ENCODE measurements at regions not wholly inside any gene's neighbourhood (a gene's known extent, or its start where the extent isn't known, plus 50 kb on each side); places are given as distances from the start of the nearest gene placed in this dataset.
"Not testable (repeated sequence)": the region's sequence is repeated elsewhere in the genome, so short reads cannot be mapped to it uniquely, and the experiment has no call there.

DNA sequence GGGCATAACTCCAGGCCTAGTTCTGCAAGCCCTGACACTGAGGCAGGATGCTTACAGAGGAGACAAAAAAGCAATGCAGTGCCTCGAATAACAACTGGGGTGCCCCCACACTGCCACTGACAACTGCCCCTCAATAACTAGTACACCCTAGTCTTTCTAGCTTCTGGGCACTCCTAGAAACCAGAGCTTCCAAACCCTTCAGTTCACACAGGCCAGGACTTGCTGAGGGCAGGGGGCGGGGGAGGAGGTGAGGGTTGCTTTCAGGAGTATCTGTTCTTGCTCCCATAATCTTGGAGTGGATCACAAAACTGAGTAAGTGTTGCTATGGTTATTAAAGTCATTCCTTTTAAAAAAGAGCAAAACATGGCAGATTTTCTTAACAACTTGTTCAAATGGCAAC is 333.1 kb downstream of the BCL2L11 start:
- H3K27me3 ChIP-seq (ENCODE audit: control insufficient read depth, insufficient read depth, low read length); POLR2A ChIA-PET; CTCF ChIA-PET; DNase-seq (ENCODE audit: low read depth, low spot score); H3K36me3 ChIP-seq (ENCODE audit: control insufficient read depth, insufficient read depth, low read length); in situ Hi-C loops (cut with HindIII; ENCODE audit: low pct_unique_long_range_greater_than_20kb, low sequenced_read_pairs); H3K9me3 ChIP-seq (ENCODE audit: control insufficient read depth, insufficient read depth, low read depth, low read length); H3K4me3 ChIP-seq (ENCODE audit: low read depth in 2 of 2, low read length in 2 of 2); BruUV-seq (replicated peaks); H3K4me1 ChIP-seq (ENCODE audit: control insufficient read depth, insufficient read depth, low read length); H3K27ac ChIP-seq (ENCODE audit: low read length): not testable (repeated sequence)
- peak; percentile 36 for ATAC-seq
- intact Hi-C loops (cut with micrococcal nuclease; ENCODE audit: unreplicated experiment) = loop anchor here (10.0 kb wide), 1 partner anchor 329 kb away; the partner anchor contains the start of gene BCL2L11

DNA sequence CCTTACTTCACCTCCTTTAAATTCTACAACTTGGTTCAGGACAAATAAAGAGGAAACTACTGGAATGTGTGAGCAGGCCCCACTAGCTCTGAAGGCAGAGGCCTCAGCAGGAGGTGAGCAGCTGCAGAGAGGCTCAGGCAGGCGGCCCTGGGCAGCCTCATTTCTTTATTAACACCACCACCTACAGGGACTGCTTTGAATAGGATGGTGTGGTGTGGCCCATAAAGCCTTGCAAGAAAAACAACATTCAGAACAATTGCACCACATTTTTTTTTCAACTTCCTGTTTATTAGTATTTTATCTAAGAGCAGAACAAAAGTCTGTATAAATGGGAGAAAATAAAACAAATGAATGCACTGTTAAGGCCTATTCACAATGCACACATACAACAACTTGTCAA is 333.7 kb downstream of the BCL2L11 start:
- in situ Hi-C loops (cut with HindIII; ENCODE audit: low pct_unique_long_range_greater_than_20kb, low sequenced_read_pairs); BruUV-seq (replicated peaks); H3K36me3 ChIP-seq (ENCODE audit: control insufficient read depth, insufficient read depth, low read length); H3K4me1 ChIP-seq (ENCODE audit: control insufficient read depth, insufficient read depth, low read length); H3K27me3 ChIP-seq (ENCODE audit: control insufficient read depth, insufficient read depth, low read length); POLR2A ChIA-PET; H3K4me3 ChIP-seq (ENCODE audit: low read depth in 2 of 2, low read length in 2 of 2); CTCF ChIA-PET; H3K9me3 ChIP-seq (ENCODE audit: control insufficient read depth, insufficient read depth, low read depth, low read length); DNase-seq (ENCODE audit: low read depth, low spot score): not testable (repeated sequence)
- TF ChIP-seq TCF7L2 (IDR thresholded peaks at IDR 0.05; ENCODE audit: low read depth, low read length) = 0 out of 2 replicates have a peak, but pooled peaks have one; percentile 19
- H3K27ac ChIP-seq (ENCODE audit: low read length) = 0 out of 2 replicates have a peak overlapping the region, but pooled peaks have one; percentile 75
- intact Hi-C loops (cut with micrococcal nuclease; ENCODE audit: unreplicated experiment) = loop anchor here (10.0 kb wide), 1 partner anchor 330 kb away; the partner anchor contains the start of gene BCL2L11
- peak; percentile 85 for ATAC-seq

DNA sequence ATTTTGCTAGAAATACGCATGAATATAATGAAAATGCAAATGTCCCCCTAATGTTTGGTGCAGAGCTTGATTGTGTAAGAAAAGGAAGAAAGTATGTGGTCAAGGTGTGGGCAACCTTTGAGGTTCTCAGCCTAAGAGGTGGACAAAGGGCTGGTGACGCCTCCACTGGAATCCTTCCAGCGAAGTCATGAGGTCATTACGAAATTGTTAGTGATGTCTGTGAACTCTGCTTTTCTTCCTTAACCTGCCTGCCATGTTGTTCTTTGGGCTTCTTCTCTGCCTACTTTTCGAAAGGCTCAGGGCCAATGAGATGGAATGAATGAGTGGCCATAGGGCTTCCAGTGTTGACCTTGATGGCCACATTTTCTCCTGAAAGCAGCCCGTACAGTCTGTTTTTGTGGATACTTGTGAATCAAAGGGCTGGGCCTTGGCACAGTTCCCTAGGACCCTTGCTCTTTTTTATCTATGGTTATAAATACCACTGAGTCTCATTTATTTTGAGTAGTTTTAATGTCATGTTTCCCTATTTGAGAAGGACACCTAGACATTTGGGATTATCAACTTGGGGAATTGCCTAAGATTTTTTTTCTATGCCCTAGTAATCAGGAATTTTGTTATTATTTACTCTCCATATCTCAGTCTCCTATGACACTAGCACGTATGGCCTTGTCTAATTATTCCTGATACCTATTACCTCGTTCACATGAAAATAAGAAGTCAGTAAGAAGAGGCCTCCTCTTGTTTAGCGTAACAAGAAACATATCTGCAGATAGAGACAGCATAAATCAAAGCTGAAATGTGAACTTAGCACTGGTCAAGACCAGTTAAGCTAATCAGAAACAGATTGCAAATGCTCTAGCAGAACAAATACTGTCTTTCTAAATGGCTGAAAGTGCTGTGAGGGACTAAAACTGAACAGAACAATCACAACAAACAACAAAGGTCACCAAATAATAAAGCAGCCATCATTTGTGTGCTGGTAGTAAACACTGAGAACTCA is 334.6 kb downstream of the BCL2L11 start:
- H3K4me1 ChIP-seq (ENCODE audit: control insufficient read depth, insufficient read depth, low read length); BruUV-seq (replicated peaks); ATAC-seq; H3K27me3 ChIP-seq (ENCODE audit: control insufficient read depth, insufficient read depth, low read length); CTCF ChIA-PET; DNase-seq (ENCODE audit: low read depth, low spot score); POLR2A ChIA-PET; H3K9me3 ChIP-seq (ENCODE audit: control insufficient read depth, insufficient read depth, low read depth, low read length); in situ Hi-C loops (cut with HindIII; ENCODE audit: low pct_unique_long_range_greater_than_20kb, low sequenced_read_pairs); H3K36me3 ChIP-seq (ENCODE audit: control insufficient read depth, insufficient read depth, low read length); H3K4me3 ChIP-seq (ENCODE audit: low read depth in 2 of 2, low read length in 2 of 2): not testable (repeated sequence)
- peak overlapping the region; percentile 75 for H3K27ac ChIP-seq (ENCODE audit: low read length)
- intact Hi-C loops (cut with micrococcal nuclease; ENCODE audit: unreplicated experiment) = loop anchor here (10.0 kb wide), 1 partner anchor 331 kb away; the partner anchor contains the start of gene BCL2L11

DNA sequence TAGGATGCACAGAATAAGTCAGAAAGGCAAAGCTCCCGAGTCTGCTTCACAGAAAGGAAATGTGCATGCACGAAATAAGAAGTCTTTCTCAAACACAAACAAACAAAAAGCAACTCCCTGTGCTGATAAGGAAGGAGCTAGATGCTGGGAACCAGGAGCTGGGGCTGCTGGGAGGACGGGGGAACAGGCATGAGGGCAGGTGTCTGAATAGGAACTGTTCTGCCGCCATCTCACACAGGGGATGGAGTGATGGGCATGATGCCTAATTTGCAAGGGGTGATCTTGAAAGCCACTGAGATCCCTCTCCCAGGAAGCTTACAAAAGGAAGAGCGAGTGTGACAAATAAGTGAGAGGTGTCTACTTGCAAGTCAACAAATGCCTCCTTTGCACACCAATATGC is 336.5 kb downstream of the BCL2L11 start:
- DNase-seq (ENCODE audit: low read depth, low spot score); H3K27ac ChIP-seq (ENCODE audit: low read length); H3K27me3 ChIP-seq (ENCODE audit: control insufficient read depth, insufficient read depth, low read length); in situ Hi-C loops (cut with HindIII; ENCODE audit: low pct_unique_long_range_greater_than_20kb, low sequenced_read_pairs); H3K36me3 ChIP-seq (ENCODE audit: control insufficient read depth, insufficient read depth, low read length); ATAC-seq; H3K4me3 ChIP-seq (ENCODE audit: low read depth in 2 of 2, low read length in 2 of 2); BruUV-seq (replicated peaks); H3K4me1 ChIP-seq (ENCODE audit: control insufficient read depth, insufficient read depth, low read length); POLR2A ChIA-PET; H3K9me3 ChIP-seq (ENCODE audit: control insufficient read depth, insufficient read depth, low read depth, low read length): not testable (repeated sequence)
- intact Hi-C loops (cut with micrococcal nuclease; ENCODE audit: unreplicated experiment) = loop anchor here (10.0 kb wide), 1 partner anchor 332 kb away; the partner anchor contains the start of gene BCL2L11
- CTCF ChIA-PET = interaction anchor here (0.7 kb wide), 2 partner anchors 242 to 268 kb away, joined by 4 to 6 read pairs; no protein-coding TSS in a partner anchor

DNA sequence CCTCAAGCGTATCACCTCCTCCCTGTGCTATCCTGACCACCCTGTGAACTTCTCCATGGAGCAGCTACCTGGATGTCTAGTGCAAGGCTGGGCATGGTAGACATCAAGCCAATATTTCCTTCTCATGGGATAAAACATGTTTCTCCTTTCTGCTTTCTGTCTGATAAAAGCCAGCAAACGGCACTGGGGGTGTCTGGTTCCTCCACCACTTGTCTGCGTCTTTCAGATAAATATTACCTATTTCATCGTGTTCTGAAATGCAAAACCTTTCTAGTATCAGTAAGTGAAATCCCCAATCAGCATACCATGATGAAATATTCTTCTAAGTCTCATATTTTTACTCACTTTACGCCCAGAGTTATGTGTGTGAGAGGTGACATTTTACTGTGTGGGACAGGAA is 340.2 kb downstream of the BCL2L11 start:
- BruUV-seq (replicated peaks); H3K9me3 ChIP-seq (ENCODE audit: control insufficient read depth, insufficient read depth, low read depth, low read length); H3K4me3 ChIP-seq (ENCODE audit: low read depth in 2 of 2, low read length in 2 of 2); H3K36me3 ChIP-seq (ENCODE audit: control insufficient read depth, insufficient read depth, low read length); H3K27ac ChIP-seq (ENCODE audit: low read length); in situ Hi-C loops (cut with HindIII; ENCODE audit: low pct_unique_long_range_greater_than_20kb, low sequenced_read_pairs); DNase-seq (ENCODE audit: low read depth, low spot score); CTCF ChIA-PET; POLR2A ChIA-PET; ATAC-seq; H3K27me3 ChIP-seq (ENCODE audit: control insufficient read depth, insufficient read depth, low read length); H3K4me1 ChIP-seq (ENCODE audit: control insufficient read depth, insufficient read depth, low read length); intact Hi-C loops (cut with micrococcal nuclease; ENCODE audit: unreplicated experiment): not testable (repeated sequence)

DNA sequence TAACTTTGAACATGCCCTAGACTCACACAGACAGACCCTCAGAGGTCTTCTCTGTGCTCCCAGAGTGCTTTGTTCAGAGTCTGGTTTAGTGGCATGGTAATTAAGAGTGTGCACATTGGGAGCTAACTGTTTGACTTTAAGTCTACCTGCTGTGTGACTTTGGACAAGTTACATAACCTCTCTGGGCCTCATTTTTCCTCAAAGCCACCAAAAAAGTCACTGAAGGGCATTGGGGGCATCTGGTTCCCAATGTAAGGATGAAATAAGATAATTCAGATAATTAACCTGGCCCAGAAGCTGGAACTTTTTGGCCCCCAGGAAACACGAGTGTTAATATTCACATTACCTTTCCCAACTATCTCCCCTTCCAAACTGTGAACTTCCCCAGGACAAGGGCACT is 341.1 kb downstream of the BCL2L11 start:
- CTCF ChIA-PET; ATAC-seq; H3K9me3 ChIP-seq (ENCODE audit: control insufficient read depth, insufficient read depth, low read depth, low read length); intact Hi-C loops (cut with micrococcal nuclease; ENCODE audit: unreplicated experiment); H3K4me3 ChIP-seq (ENCODE audit: low read depth in 2 of 2, low read length in 2 of 2); H3K4me1 ChIP-seq (ENCODE audit: control insufficient read depth, insufficient read depth, low read length); in situ Hi-C loops (cut with HindIII; ENCODE audit: low pct_unique_long_range_greater_than_20kb, low sequenced_read_pairs); H3K27me3 ChIP-seq (ENCODE audit: control insufficient read depth, insufficient read depth, low read length); DNase-seq (ENCODE audit: low read depth, low spot score); H3K36me3 ChIP-seq (ENCODE audit: control insufficient read depth, insufficient read depth, low read length); POLR2A ChIA-PET: not testable (repeated sequence)
- H3K27ac ChIP-seq (ENCODE audit: low read length) = peak overlapping the region; percentile 44; the same call in 1 of the 2 replicates
- BruUV-seq (replicated peaks) = TSS peak; percentile 13

DNA sequence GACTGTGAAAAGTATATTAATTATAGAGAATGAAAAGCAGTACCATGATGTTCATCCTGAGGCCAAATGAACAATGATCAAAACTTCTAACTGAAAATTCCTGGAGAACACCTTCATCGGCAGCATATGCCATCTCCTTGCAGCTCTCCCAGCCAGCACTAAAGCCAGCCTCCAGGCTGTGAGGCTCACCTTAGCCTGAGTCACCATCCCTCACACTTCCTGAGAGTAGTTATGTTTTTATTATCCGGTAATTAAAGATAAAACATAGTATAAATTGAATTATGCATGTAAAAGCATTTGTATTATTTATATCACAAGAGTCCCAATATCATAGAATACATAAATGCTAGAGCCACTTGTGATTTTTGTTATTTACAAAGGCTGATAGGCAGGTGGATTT is 341.9 kb downstream of the BCL2L11 start:
- CTCF ChIA-PET; ATAC-seq; DNase-seq (ENCODE audit: low read depth, low spot score); H3K36me3 ChIP-seq (ENCODE audit: control insufficient read depth, insufficient read depth, low read length); POLR2A ChIA-PET; BruUV-seq (replicated peaks); H3K27me3 ChIP-seq (ENCODE audit: control insufficient read depth, insufficient read depth, low read length); H3K4me1 ChIP-seq (ENCODE audit: control insufficient read depth, insufficient read depth, low read length); H3K9me3 ChIP-seq (ENCODE audit: control insufficient read depth, insufficient read depth, low read depth, low read length); in situ Hi-C loops (cut with HindIII; ENCODE audit: low pct_unique_long_range_greater_than_20kb, low sequenced_read_pairs); intact Hi-C loops (cut with micrococcal nuclease; ENCODE audit: unreplicated experiment); H3K4me3 ChIP-seq (ENCODE audit: low read depth in 2 of 2, low read length in 2 of 2): not testable (repeated sequence)
- peak overlapping the region; percentile 51; the same call in 1 of the 2 replicates for H3K27ac ChIP-seq (ENCODE audit: low read length)
